NCI-H345 treated with DMSO at 0.1 percent for 48 hours (cell line): ENCODE measurements at regions not wholly inside any gene's neighbourhood (a gene's known extent, or its start where the extent isn't known, plus 50 kb on each side); places are given as distances from the start of the nearest gene placed in this dataset.

Experiments
- DNase-seq: peaks from one replicate; lab custom pipeline; 2025; ENCODE audit not compliant: unreplicated experiment; lab: John Stamatoyannopoulos, UW

DNA sequence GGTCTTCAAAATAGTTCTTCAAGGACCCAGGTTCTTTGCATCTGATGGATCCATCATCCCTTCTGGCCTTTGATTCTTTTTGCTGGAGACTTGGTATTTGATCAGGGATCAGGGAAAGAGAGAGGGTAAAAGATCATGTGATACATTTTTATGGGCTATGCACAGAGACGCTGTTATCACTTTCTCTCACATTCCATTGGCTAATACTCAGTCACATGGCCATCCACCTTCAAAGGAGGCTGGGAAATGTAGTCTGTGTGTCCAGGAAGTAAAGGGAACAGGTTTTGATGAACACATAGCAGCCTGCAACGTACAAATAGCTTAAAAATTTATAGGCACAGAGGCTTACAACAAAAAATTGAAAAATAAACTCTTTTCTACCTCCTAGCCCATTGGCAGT is 629.6 kb upstream of the FANCL start:
- DNase-seq = no peak

- DNase-seq = no peak
Measured at GRCh38 chr2:58866946-58867345, 625.8 kb upstream of the FANCL start.

GRCh38 chr2:58866527-58866926 is 625.4 kb upstream of the FANCL start:
- DNase-seq = no peak

DNA sequence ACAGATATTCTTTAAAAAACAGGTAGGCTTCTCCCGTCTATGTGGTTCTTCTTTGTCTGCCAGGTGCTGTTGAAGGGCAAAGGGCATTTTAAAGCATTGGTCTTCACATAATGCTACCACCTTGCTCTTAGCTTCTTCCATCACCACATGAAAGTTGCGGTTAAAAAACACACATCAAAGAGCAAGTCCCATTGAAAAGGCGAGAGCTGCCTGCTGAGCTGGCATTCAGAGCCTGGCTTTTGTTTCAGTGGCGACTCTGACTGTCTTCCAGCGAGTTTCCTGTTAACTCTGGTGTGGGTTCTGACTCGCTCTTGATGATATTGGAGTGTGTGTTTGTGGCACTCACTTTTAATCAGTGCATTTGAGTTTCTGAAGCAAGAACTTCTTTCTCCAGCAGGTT is 624.9 kb upstream of the FANCL start:
- peak; percentile 46 for DNase-seq

- DNase-seq = no peak
Measured at GRCh38 chr2:58865436-58865835, 624.3 kb upstream of the FANCL start.

DNA sequence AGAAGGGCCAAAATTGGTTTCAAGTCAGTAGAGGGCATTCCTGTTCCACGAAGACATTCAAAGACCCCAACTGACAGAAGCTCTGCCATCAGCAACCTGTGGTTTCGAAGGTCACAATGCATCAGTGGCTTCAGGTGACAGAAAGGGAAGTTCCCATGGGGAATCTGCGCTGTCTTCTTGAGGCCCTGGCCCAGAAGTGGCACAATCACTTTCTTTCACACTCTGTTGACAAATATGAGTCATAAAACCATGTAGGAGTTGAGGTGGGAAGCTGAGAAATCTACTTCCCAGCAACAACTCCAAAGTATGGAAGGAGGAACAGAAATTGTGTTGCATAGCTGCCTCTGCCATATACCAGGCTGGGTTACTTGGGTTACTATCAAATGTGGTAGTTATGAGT is 621.1 kb upstream of the FANCL start:
- DNase-seq = no peak

DNA sequence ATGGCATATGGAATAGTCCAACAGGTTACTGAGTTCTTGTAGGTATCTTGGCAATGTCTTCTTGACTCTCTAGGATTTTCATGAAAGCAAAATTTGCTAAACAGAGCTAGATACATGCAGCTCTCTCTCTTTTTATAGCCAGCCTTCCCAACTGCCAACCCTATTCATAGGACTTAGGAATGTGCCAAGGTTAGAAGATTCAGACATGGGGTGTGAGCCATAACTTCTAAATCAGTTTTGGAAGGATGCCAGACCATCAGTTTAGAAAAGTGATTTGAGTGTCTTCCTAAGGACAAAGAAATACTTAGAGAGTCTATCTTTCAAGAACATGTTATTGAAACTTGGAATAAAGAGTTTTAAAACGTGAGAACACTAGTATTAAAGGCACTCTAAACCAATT is 619.5 kb upstream of the FANCL start:
- no peak for DNase-seq

DNA sequence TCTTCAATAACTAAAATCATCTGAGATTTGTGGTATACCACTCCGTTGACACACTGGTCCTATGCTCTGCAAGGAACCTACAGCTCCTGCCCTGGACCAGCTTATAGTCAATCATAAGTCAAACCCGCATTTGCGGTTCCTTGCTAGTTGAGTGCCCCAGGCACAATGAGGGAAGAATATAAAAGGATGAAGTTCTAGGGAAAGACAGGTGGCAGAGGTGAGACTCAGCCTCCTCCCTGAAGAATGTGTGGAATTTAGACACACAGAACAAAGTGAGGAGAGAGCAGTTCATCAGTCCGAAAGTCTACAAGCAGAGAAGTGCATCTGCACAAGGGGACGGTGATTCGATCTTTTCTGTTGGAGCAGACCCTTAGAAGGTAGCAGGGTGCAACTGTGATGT is 615.0 kb upstream of the FANCL start:
- DNase-seq = no peak

DNA sequence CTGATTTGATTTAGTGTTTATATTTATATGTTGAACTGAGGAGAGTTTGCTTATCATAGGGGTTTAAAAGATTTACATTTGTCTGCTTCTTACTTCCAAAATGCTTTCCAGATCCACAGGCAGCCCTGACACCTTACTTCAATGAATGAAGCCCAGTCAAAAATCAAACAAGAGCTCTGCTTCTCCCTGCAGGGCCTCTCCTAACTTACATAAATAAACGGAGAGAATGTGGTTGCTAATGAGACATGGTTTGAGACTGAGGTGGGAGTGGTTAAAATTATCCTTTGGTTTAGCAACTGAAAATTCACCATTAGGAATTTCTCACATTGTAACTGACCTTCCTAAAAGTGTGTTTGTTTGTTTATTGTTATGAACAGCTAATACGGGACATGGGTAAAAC is 612.3 kb upstream of the FANCL start:
- DNase-seq = no peak

DNA sequence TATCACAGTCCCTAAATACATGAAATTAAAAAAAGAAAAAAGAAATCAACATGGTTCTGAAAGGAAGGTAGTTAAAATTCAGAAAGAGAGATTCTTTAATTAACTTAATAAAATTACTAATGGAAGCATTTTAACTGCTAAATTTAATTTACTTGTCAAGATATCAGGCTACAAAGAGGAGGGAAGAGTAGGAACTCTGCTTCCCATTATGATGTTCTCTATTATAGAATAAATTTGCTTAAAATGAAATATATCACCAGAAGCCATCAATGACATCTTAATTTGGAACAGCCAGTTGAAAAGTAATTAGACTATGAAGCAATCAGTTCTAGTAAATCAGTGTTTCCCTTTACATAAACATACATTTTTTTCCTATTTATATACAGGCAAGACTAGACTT is 611.8 kb upstream of the FANCL start:
- DNase-seq = no peak

- no peak for DNase-seq
Measured at GRCh38 chr2:58852243-58852642, 611.1 kb upstream of the FANCL start.

DNA sequence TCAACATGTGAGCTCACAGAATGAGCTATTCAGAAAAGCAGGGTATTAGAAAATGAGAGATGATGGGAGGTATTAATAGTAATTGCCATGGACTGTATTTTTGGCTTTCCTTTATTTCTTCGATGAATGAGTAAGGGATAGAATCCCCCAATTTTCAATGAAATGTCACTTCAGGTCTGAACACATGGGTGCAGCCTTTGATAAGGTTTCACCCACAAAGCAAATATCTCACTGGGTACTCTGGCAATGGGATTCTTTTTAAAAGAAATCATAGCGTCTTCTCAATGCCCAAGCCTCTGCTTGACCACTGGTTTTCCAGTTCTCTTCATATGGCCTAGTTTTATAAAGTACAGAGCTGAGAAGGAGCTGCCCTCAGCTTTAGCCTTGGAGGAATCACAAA is 610.5 kb upstream of the FANCL start:
- no peak for DNase-seq

DNA sequence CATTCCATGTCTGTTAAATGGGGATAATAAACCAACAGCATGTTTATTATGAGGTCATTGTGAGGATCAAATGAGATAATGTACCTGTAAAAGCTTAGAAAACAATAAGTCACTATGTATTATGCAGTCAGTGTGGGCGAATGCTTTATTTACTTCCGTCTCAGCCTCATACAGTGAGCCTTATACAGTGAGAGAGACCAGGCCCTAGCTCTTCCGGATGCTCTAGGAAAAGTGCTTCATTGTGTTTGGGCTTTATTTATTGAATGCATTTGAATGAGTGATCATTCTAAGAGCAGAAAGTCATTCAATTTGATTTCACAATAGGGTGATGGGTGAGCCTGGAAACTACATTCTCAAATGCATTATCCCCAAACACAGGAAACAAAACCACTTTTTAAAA is 603.9 kb upstream of the FANCL start:
- peak; percentile 58 for DNase-seq

GRCh38 chr2:58842501-58843155 is 601.5 kb upstream of the FANCL start:
- no peak for DNase-seq

DNA sequence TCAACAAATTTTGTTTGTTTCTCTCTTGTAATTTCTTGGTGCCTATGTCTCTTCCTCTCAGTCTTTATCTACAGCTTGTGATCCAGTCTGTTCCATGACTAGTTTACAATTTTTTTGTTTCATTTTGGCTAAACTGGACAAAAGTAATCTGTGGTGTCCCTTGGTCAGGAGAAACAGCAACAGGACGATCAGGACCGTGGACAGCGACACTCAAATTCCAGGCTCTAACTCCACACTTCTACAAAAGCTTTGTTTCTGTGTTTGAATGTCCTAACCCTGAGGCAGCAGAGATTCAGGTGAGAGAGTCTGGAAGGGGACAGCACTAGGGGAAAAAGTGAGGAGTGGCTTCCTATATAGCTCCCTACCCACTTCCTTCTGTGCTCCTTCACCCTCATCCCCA is 593.3 kb upstream of the FANCL start:
- DNase-seq = no peak

- no peak for DNase-seq
Measured at GRCh38 chr2:58826795-58827194, 585.7 kb upstream of the FANCL start.

DNA sequence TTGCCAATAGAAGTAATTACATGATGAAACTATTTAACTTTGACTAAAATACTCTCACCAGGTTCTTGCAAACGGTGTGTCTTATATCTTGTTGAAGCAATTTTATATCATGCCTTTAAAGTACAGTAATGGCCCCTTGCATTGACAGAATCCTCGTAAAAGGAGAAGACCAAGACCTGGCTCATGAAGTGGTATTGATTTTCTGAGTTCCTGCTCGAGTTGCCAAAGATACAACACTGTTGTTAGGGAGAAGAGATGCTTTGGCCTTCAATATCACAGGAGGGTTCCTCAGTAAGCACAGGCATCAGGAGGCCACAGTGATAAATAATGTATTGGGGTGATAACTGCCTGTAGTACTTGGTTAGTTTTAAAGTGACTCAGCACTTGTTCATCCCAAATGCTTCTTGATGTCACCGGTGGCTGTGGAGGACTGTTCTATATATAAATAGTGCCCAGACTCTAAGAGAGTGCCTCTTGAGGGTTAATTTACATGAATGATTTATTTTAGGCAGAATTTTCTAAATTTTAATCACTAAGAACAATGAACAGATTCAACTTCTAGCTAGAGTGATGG is 571.7 kb upstream of the FANCL start:
- peak; percentile 48 for DNase-seq

GRCh38 chr2:58805126-58805525 is 564.0 kb upstream of the FANCL start:
- no peak for DNase-seq

- DNase-seq = no peak
Measured at GRCh38 chr2:58803192-58803591, 562.1 kb upstream of the FANCL start.

DNA sequence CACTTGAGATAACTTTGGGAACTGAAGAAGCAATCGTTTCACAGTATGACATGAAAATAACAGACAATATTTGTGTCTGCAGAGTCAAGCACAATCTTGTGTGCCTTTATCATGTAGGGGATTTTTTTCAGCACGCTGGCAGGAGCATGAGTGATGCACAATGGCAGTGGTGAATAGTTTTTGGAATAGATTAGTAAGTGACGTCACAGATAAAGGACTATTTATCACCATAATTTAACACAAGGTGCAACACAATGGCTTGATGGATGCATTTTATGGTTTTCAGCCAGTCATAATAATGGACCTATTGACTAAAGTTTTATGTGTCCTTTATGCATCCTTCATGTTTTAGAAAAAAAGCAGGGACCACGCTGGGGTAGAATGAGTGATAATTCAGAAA is 559.8 kb upstream of the FANCL start:
- no peak for DNase-seq

DNA sequence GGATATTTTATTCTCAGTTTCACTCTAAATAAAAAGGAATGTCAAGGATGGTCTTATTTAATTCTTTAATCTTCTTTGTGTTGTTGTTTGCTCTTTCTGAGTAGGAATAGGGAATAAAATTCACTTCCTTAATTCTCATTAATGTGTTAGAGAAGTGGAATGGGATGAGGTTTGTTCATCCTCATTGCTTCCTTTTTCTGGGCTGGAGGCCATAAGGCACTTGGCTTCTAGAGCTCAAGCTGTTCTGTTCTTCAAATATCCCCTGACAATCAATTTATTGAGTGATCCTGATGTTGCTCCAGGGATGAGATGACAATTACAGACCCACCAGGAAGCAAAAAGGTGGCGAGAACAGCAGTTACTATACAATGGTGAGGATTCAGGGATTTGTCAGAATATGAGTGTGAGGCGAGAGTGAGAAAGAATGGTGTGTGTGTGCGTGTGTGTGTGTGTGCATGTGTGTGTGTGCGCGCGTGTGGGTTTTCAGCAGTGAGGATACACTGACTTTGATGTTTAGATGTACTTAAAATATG is 557.6 kb upstream of the FANCL start:
- no peak for DNase-seq

DNA sequence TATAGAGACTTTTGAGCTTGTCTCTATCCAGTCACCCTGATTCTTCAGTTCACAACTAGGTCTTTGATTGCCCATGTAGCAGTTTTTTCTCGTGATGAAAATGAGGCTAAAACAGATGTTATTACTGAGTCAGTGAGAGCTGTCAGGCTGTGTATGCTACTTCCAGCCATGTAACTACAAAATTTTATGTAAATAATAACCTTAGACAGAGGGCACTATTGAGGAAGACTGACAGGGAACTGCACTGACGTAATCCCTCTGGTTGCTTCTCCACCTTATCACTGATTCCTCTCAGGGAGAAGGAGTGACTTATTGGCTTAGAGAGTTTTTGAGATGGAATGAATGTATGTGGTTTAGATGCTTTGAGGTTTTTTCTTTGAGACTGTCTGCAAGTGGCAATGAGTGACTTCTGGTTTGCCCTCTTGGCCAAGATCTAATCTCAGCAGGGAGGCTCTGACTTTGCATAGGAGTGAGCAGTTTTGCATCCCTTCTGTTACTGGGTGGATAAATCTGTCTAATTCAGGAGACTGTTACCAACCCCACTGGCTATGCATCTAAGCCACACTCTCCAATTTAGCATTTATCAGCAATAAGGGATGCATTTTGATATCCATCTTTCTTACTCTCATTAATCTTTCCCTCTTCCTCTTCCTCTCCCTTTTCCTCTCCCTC is 555.2 kb upstream of the FANCL start:
- no peak for DNase-seq
